ENCODE measurements at regions not wholly inside any gene's neighbourhood (a gene's known extent, or its start where the extent isn't known, plus 50 kb on each side); places are given as distances from the start of the nearest gene placed in this dataset.

DNA sequence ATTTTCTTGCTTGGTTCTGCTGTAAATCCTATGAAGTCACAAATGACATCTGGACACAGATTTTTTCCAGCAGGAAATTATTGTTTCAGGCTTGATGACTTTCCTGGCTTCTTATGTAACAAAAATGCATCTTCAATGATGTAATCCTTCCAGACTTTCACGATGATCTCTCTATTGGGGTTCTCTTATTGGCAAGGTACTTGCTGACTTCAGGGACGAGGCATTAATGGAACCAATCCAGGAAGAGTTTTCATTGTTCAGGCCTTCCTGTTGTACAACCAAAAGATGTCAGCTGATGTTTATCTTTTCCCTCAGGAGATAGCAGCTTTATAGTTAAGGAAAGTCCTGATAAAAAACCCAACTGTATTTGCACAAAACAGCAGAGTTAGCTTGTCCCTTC, 118.5 kb upstream of the MMS22L start:
- TF ChIP-seq, protein P1, sequence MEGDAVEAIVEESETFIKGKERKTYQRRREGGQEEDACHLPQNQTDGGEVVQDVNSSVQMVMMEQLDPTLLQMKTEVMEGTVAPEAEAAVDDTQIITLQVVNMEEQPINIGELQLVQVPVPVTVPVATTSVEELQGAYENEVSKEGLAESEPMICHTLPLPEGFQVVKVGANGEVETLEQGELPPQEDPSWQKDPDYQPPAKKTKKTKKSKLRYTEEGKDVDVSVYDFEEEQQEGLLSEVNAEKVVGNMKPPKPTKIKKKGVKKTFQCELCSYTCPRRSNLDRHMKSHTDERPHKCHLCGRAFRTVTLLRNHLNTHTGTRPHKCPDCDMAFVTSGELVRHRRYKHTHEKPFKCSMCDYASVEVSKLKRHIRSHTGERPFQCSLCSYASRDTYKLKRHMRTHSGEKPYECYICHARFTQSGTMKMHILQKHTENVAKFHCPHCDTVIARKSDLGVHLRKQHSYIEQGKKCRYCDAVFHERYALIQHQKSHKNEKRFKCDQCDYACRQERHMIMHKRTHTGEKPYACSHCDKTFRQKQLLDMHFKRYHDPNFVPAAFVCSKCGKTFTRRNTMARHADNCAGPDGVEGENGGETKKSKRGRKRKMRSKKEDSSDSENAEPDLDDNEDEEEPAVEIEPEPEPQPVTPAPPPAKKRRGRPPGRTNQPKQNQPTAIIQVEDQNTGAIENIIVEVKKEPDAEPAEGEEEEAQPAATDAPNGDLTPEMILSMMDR (IDR thresholded peaks at IDR 0.05): no peak
- no peak for TF ChIP-seq POLR2A (IDR thresholded peaks at IDR 0.05)
